ENCODE measurements at regions not wholly inside any gene's neighbourhood (a gene's known extent, or its start where the extent isn't known, plus 50 kb on each side); places are given as distances from the start of the nearest gene placed in this dataset.

- TF ChIP-seq EZH2 (IDR thresholded peaks at IDR 0.05) (no peak), POLR2AphosphoS5 (IDR thresholded peaks at IDR 0.05; ENCODE audit: borderline replicate concordance, low read depth, low read length) (no peak), FOXP2 (optimal IDR thresholded peaks at IDR 0.05; ENCODE audit: control extremely low read depth, extremely low read length, insufficient read depth) (no peak)
These were observed 225.2 kb upstream of the TRPC7 start for GRCh38 chr5:136590581-136590980.

Measured in SK-N-MC (cell line).